ENCODE measurements at regions not wholly inside any gene's neighbourhood (a gene's known extent, or its start where the extent isn't known, plus 50 kb on each side); places are given as distances from the start of the nearest gene placed in this dataset.

- DNase-seq (ENCODE audit: low read depth in 2 of 2, low spot score in 1 of 2): no peak
These were observed 512.2 kb upstream of the PKDCC start for GRCh38 chr2:41535575-41535974.

GRCh38 chr2:41540272-41540998 lies 507.4 kb upstream of the PKDCC start:
- no peak for DNase-seq (ENCODE audit: low read depth in 2 of 2, low spot score in 1 of 2)

- DNase-seq (ENCODE audit: low read depth in 2 of 2, low spot score in 1 of 2): no peak
These were observed 504.1 kb upstream of the PKDCC start for GRCh38 chr2:41543726-41544125.

GRCh38 chr2:41544709-41545108 lies 503.1 kb upstream of the PKDCC start:
- DNase-seq (ENCODE audit: low read depth in 2 of 2, low spot score in 1 of 2): no peak

GRCh38 chr2:41546031-41546430 lies 501.8 kb upstream of the PKDCC start:
- no peak for DNase-seq (ENCODE audit: low read depth in 2 of 2, low spot score in 1 of 2)

- DNase-seq (ENCODE audit: low read depth in 2 of 2, low spot score in 1 of 2): no peak
These were observed 479.2 kb upstream of the PKDCC start for GRCh38 chr2:41568648-41569047.

- no peak for DNase-seq (ENCODE audit: low read depth in 2 of 2, low spot score in 1 of 2)
These were observed 475.7 kb upstream of the PKDCC start for GRCh38 chr2:41572154-41572553.

GRCh38 chr2:41576423-41576822 lies 471.4 kb upstream of the PKDCC start:
- no peak for DNase-seq (ENCODE audit: low read depth in 2 of 2, low spot score in 1 of 2)

- no peak for DNase-seq (ENCODE audit: low read depth in 2 of 2, low spot score in 1 of 2)
These were observed 468.0 kb upstream of the PKDCC start for GRCh38 chr2:41579806-41580205.

GRCh38 chr2:41580806-41581205 lies 467.0 kb upstream of the PKDCC start:
- DNase-seq (ENCODE audit: low read depth in 2 of 2, low spot score in 1 of 2): no peak

- no peak for DNase-seq (ENCODE audit: low read depth in 2 of 2, low spot score in 1 of 2)
These were observed 452.6 kb upstream of the PKDCC start for GRCh38 chr2:41595240-41595639.

- DNase-seq (ENCODE audit: low read depth in 2 of 2, low spot score in 1 of 2): no peak
These were observed 450.1 kb upstream of the PKDCC start for GRCh38 chr2:41597680-41598079.

- no peak for DNase-seq (ENCODE audit: low read depth in 2 of 2, low spot score in 1 of 2)
These were observed 449.5 kb upstream of the PKDCC start for GRCh38 chr2:41598161-41598894.

- no peak for DNase-seq (ENCODE audit: low read depth in 2 of 2, low spot score in 1 of 2)
These were observed 447.4 kb upstream of the PKDCC start for GRCh38 chr2:41600460-41600859.

- DNase-seq (ENCODE audit: low read depth in 2 of 2, low spot score in 1 of 2): no peak
These were observed 445.5 kb upstream of the PKDCC start for GRCh38 chr2:41602341-41602740.

GRCh38 chr2:41605311-41605710 lies 442.5 kb upstream of the PKDCC start:
- no peak for DNase-seq (ENCODE audit: low read depth in 2 of 2, low spot score in 1 of 2)

- no peak for DNase-seq (ENCODE audit: low read depth in 2 of 2, low spot score in 1 of 2)
These were observed 441.9 kb upstream of the PKDCC start for GRCh38 chr2:41605914-41606313.

GRCh38 chr2:41610501-41611190 lies 437.2 kb upstream of the PKDCC start:
- no peak for DNase-seq (ENCODE audit: low read depth in 2 of 2, low spot score in 1 of 2)

GRCh38 chr2:41618754-41619153 lies 429.1 kb upstream of the PKDCC start:
- no peak for DNase-seq (ENCODE audit: low read depth in 2 of 2, low spot score in 1 of 2)

GRCh38 chr2:41621095-41621494 lies 426.7 kb upstream of the PKDCC start:
- DNase-seq (ENCODE audit: low read depth in 2 of 2, low spot score in 1 of 2): no peak

- no peak for DNase-seq (ENCODE audit: low read depth in 2 of 2, low spot score in 1 of 2)
These were observed 426.3 kb upstream of the PKDCC start for GRCh38 chr2:41621563-41621962.

- DNase-seq (ENCODE audit: low read depth in 2 of 2, low spot score in 1 of 2): no peak
These were observed 425.5 kb upstream of the PKDCC start for GRCh38 chr2:41622301-41622700.

Measured in stimulated activated CD8-positive, alpha-beta memory T cell treated with anti-CD3 and anti-CD28 coated beads, Interleukin-4, amount 100 ng/mL, for 1 hour (primary cell).